ENCODE measurements at regions not wholly inside any gene's neighbourhood (a gene's known extent, or its start where the extent isn't known, plus 50 kb on each side); places are given as distances from the start of the nearest gene placed in this dataset.

DNA sequence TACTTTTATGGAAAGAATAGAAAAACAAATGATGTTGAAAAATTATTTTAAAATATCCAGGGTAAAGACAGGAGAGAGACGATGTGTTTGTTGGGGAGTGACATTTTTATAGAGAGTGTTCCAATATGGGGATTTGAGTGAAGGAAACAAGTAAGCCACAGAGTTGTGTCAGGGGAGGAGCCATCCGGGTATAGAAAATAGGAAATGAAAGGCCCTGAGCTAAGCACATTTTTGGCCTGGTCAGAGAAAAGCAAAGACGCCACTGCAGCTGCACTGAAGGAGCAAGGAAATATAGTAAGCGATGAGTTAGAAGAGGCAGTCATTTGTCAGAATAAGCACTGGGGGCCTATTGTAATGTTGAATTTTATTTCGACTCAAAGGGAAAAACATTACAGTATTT lies 107.3 kb upstream of the ADGRL4 start:
- Histone ChIP-seq H3K9me3 (peaks cover 0 to 8% (median 0%) of the 10 kb centered on the region in 11 donors), H3K4me1 (no peaks in the 10 kb centered on the region), H3K36me3 (no peaks in the 10 kb centered on the region), H3K27me3 (no peaks in the 10 kb centered on the region), H3K4me3 (no peak overlapping the region), H3K27ac (no peak overlapping the region)
- intact Hi-C loops (cut with DNase I), result no loop called here
- DNase-seq (no peak), ATAC-seq (no peak)
- TF ChIP-seq, protein P1, sequence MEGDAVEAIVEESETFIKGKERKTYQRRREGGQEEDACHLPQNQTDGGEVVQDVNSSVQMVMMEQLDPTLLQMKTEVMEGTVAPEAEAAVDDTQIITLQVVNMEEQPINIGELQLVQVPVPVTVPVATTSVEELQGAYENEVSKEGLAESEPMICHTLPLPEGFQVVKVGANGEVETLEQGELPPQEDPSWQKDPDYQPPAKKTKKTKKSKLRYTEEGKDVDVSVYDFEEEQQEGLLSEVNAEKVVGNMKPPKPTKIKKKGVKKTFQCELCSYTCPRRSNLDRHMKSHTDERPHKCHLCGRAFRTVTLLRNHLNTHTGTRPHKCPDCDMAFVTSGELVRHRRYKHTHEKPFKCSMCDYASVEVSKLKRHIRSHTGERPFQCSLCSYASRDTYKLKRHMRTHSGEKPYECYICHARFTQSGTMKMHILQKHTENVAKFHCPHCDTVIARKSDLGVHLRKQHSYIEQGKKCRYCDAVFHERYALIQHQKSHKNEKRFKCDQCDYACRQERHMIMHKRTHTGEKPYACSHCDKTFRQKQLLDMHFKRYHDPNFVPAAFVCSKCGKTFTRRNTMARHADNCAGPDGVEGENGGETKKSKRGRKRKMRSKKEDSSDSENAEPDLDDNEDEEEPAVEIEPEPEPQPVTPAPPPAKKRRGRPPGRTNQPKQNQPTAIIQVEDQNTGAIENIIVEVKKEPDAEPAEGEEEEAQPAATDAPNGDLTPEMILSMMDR (IDR thresholded peaks at IDR 0.05), result no peak
- WGBS, 2 donors, result 57 to 65% methylated on average over 5 of the region's 5 CpGs

GRCh38 chr1:79110749-79111148 lies 104.2 kb upstream of the ADGRL4 start:
- intact Hi-C loops (cut with DNase I), result no loop called here
- H3K4me1 ChIP-seq, result peaks cover 0 to 6% (median under 1%) of the 10 kb centered on the region in 9 donors
- ATAC-seq (no peak), DNase-seq (no peak)
- peaks cover 0 to 12% (median 0%) of the 10 kb centered on the region in 11 donors for H3K9me3 ChIP-seq
- TF ChIP-seq, protein P1 (IDR thresholded peaks at IDR 0.05), result no peak
- no peak overlapping the region for H3K4me3 ChIP-seq
- no peaks in the 10 kb centered on the region for H3K36me3 ChIP-seq
- H3K27me3 ChIP-seq, result no peaks in the 10 kb centered on the region
- no peak overlapping the region for H3K27ac ChIP-seq

GRCh38 chr1:79109445-79109844 lies 102.9 kb upstream of the ADGRL4 start:
- Histone ChIP-seq H3K4me3 (no peak overlapping the region), H3K4me1 (peaks cover 0 to 16% (median 9%) of the 10 kb centered on the region in 9 donors), H3K27me3 (no peaks in the 10 kb centered on the region), H3K36me3 (no peaks in the 10 kb centered on the region), H3K27ac (no peak overlapping the region), H3K9me3 (peaks cover 0 to 12% (median 0%) of the 10 kb centered on the region in 11 donors)
- DNase-seq (no peak), ATAC-seq (no peak)
- intact Hi-C loops (cut with DNase I), result no loop called here
- WGBS, 2 donors, result 88 to 94% methylated on average over 1 of the region's 1 CpG
- TF ChIP-seq, protein P1 (IDR thresholded peaks at IDR 0.05), result no peak

- ATAC-seq (no peak), DNase-seq (no peak)
- H3K4me1 ChIP-seq, result peaks cover 0 to 16% (median 9%) of the 10 kb centered on the region in 9 donors
- no peaks in the 10 kb centered on the region for H3K36me3 ChIP-seq
- peak overlapping the region in 1 of 10 donors; percentile 5 for H3K27ac ChIP-seq
- WGBS, 2 donors, result 39 to 48% methylated on average over 2 of the region's 2 CpGs
- H3K9me3 ChIP-seq, result peaks cover 0 to 4% (median 0%) of the 10 kb centered on the region in 11 donors
- TF ChIP-seq, protein P1 (IDR thresholded peaks at IDR 0.05), result no peak
- no peaks in the 10 kb centered on the region for H3K27me3 ChIP-seq
- intact Hi-C loops (cut with DNase I), result no loop called here
- no peak overlapping the region for H3K4me3 ChIP-seq
Measured at GRCh38 chr1:79105500-79105899, 99.0 kb upstream of the ADGRL4 start.
